GM12878 (cell line): ENCODE measurements at regions not wholly inside any gene's neighbourhood (a gene's known extent, or its start where the extent isn't known, plus 50 kb on each side); places are given as distances from the start of the nearest gene placed in this dataset.

ENCODE experiments used
- ATAC-seq: fragments of 200-7000 bp; cut with Tn5 transposase; 3 replicates; pipeline ENCODE4 v1.9.1; 2020; ENCODE audit warnings: mild to moderate bottlenecking, moderate library complexity
- BruUV-seq: library from RNA; stranded (reverse); fragments of 400-500 nt; replicated peaks from 2 replicates; lab custom pipeline; 2021; lab: Mats Ljungman, UMichigan
- CTCF ChIA-PET: fragments of 300-600 bp; sonication (Branson Sonifier 250); formaldehyde crosslinking; extraction: SDS; loops from one replicate; lab custom pipeline; 2021; ENCODE audit warnings: inconsistent platforms; lab: Yijun Ruan, JAX
- POLR2A ChIA-PET: fragments of 350-600 bp; formaldehyde crosslinking; extraction: SDS; loops from one replicate; lab custom pipeline; 2021; ENCODE audit warnings: inconsistent platforms; lab: Charles Lee
- RAD21 ChIA-PET: fragments of 300-600 bp; sonication (Branson Sonifier 250); formaldehyde crosslinking; loops from one replicate; lab custom pipeline; 2023; ENCODE audit warnings: antibody characterized with exemption; ENCODE audit not compliant: unreplicated experiment; lab: Charles Lee
- SMC1A ChIA-PET: fragments of 300-600 bp; sonication (Branson Sonifier 250); formaldehyde crosslinking; loops from one replicate; lab custom pipeline; 2023; ENCODE audit not compliant: unreplicated experiment, uncharacterized antibody; lab: Charles Lee
- DNase-seq: peaks from one replicate; pipeline ENCODE4 v3.0.0-alpha.2; 2011; ENCODE audit warnings: low read depth, low spot score
- FAIRE-seq: peaks from 3 replicates; lab custom pipeline; 2011; peaks lifted over from hg19 to GRCh38; lab: Jason Lieb, UNC
- H2AFZ ChIP-seq: 2 replicates; pipeline ENCODE4 v1.6.0; 2011; ENCODE audit warnings: low read depth, low read length, control low read depth; ENCODE audit not compliant: control insufficient read depth
- H3K27ac ChIP-seq: 2 replicates; pipeline ENCODE4 v1.5.1; 2011; ENCODE audit warnings: control low read depth; ENCODE audit not compliant: control insufficient read depth, insufficient read depth
- H3K27me3 ChIP-seq, 2 experiments: replicated peaks in 1 of 2; 2 replicates each; pipeline versions ENCODE4 v1.6.0 to v1.6.1; 2011; ENCODE audit warnings: low read length in 1 of 2; ENCODE audit not compliant: control insufficient read depth in 2 of 2, insufficient read depth in 2 of 2
- H3K36me3 ChIP-seq, 2 experiments: 2 replicates each; pipeline ENCODE4 v1.5.1; 2011; ENCODE audit warnings: low read length in 1 of 2; ENCODE audit not compliant: control insufficient read depth in 2 of 2, insufficient read depth in 2 of 2
- H3K4me1 ChIP-seq: 2 replicates; pipeline ENCODE4 v1.6.1; 2011; ENCODE audit warnings: mild to moderate bottlenecking, low read length, moderate library complexity, mixed read lengths; ENCODE audit not compliant: control insufficient read depth, insufficient read depth
- H3K4me2 ChIP-seq: 2 replicates; pipeline ENCODE4 v1.6.0; 2011; ENCODE audit warnings: control low read depth; ENCODE audit not compliant: control insufficient read depth, insufficient read depth
- H3K4me3 ChIP-seq: fragments of 200-600 bp; sonication (generic); 2 replicates; pipeline ENCODE4 v1.5.1; 2016
- H3K79me2 ChIP-seq: 2 replicates; pipeline ENCODE4 v1.6.0; 2011; ENCODE audit warnings: low read length; ENCODE audit not compliant: control insufficient read depth, insufficient read depth
- H3K9ac ChIP-seq: 2 replicates; pipeline ENCODE4 v1.8.0; 2011; ENCODE audit warnings: low read length, control low read depth, mixed read lengths; ENCODE audit not compliant: control insufficient read depth, insufficient read depth
- H3K9me3 ChIP-seq: replicated peaks from 3 replicates; pipeline ENCODE4 v1.5.1; 2011; ENCODE audit warnings: mild to moderate bottlenecking, low read length; ENCODE audit not compliant: control insufficient read depth, insufficient read depth
- H4K20me1 ChIP-seq: 2 replicates; pipeline ENCODE4 v1.6.0; 2011; ENCODE audit not compliant: control insufficient read depth, insufficient read depth
- BACH1 ChIP-seq: fragments of 450-650 bp; IDR thresholded peaks from 2 replicates; pipeline ENCODE4 v1.6.1; 2017; ENCODE audit warnings: mild to moderate bottlenecking, borderline replicate concordance
- BHLHE40 ChIP-seq, 2 experiments: fragments of 450-650 bp in 1 of 2; IDR thresholded peaks; 2 replicates each; pipeline ENCODE4 v1.6.1; 2011 to 2017; ENCODE audit warnings: low read depth in 2 of 2, borderline replicate concordance in 1 of 2, improper control_type of control experiment in 1 of 2, low read length in 1 of 2, mild to moderate bottlenecking in 1 of 2
- CREB1 ChIP-seq: IDR thresholded peaks from 2 replicates; pipeline ENCODE4 v1.6.1; 2012; ENCODE audit warnings: low read depth, mild to moderate bottlenecking, inconsistent platforms
- IKZF1 ChIP-seq: fragments of 450-650 bp; conservative IDR thresholded peaks from 2 replicates; pipeline ENCODE4 v1.6.1; 2017; ENCODE audit warnings: antibody characterized with exemption, mild to moderate bottlenecking
- POLR2AphosphoS2 ChIP-seq: IDR thresholded peaks from 2 replicates; pipeline ENCODE4 v1.6.1; 2011; ENCODE audit warnings: low read depth, mild to moderate bottlenecking, low read length, improper control_type of control experiment, moderate library complexity
- RFX5 ChIP-seq: IDR thresholded peaks from 2 replicates; pipeline ENCODE4 v1.6.1; 2011; ENCODE audit warnings: low read depth, low read length, improper control_type of control experiment
- SMAD1 ChIP-seq: fragments of 450-650 bp; IDR thresholded peaks from 2 replicates; pipeline ENCODE4 v1.6.1; 2018; ENCODE audit warnings: mild to moderate bottlenecking, low read depth; ENCODE audit not compliant: partially characterized antibody
- SMC3 ChIP-seq: IDR thresholded peaks from 2 replicates; pipeline ENCODE4 v1.6.1; 2011; ENCODE audit warnings: low read length, improper control_type of control experiment, borderline replicate concordance
- TAF1 ChIP-seq: IDR thresholded peaks from 2 replicates; pipeline ENCODE4 v1.6.1; 2011; ENCODE audit warnings: mild to moderate bottlenecking, low read depth, low read length, borderline replicate concordance
- ZNF207 ChIP-seq: fragments of 450-650 bp; IDR thresholded peaks from 2 replicates; pipeline ENCODE4 v1.6.1; 2014; ENCODE audit warnings: antibody characterized with exemption, mild to moderate bottlenecking, borderline replicate concordance
- ZNF622 ChIP-seq: fragments of 450-650 bp; IDR thresholded peaks from 2 replicates; pipeline ENCODE4 v1.6.1; 2017; ENCODE audit warnings: mild to moderate bottlenecking, inconsistent platforms
- WGBS: methylation state at CpG from one replicate; pipeline ENCODE4 v1.1.6; 2016; ENCODE audit warnings: low lambda C conversion rate; ENCODE audit not compliant: insufficient replicate concordance, insufficient coverage; ENCODE audit errors: missing lambda C conversion rate; 5-methylcytosine and 5-hydroxymethylcytosine counted together
- in situ Hi-C: fragments of 300-500 bp; cut with MboI; formaldehyde crosslinking; loops from 9 replicates; pipeline ENCODE4 v1.14.3; 2018; ENCODE audit warnings: mixed read lengths
- intact Hi-C: fragments of 100-400 bp; cut with micrococcal nuclease; formaldehyde crosslinking; loops from one replicate; pipeline ENCODE4 v1.14.2; 2022; ENCODE audit not compliant: unreplicated experiment
- TF ChIP-seq, protein P1 (sequence below): fragments of 450-650 bp; IDR thresholded peaks from 2 replicates; pipeline ENCODE4 v1.6.1; 2016; ENCODE audit warnings: mild to moderate bottlenecking, moderate library complexity, borderline replicate concordance
- TF ChIP-seq, protein P2 (sequence below): fragments of 450-650 bp; IDR thresholded peaks from 2 replicates; pipeline ENCODE4 v1.6.1; 2017; ENCODE audit warnings: low read depth, mild to moderate bottlenecking, moderate library complexity
- TF ChIP-seq, protein P3 (sequence below), 3 experiments: IDR thresholded peaks in 2 of 3; conservative IDR thresholded peaks in 1 of 3; 2 replicates each; pipeline ENCODE4 v1.5.1; 2011; ENCODE audit warnings: low read depth in 3 of 3, low read length in 3 of 3, mild to moderate bottlenecking in 3 of 3, control low read depth in 2 of 3, moderate library complexity in 2 of 3, inconsistent platforms in 1 of 3, mixed read lengths in 1 of 3; ENCODE audit not compliant: control insufficient read depth in 2 of 3, insufficient read depth in 1 of 3; ENCODE audit errors: extremely low read depth in 1 of 3
- TF ChIP-seq, protein P4 (sequence below): fragments of 450-650 bp; IDR thresholded peaks from 2 replicates; pipeline ENCODE4 v1.6.1; 2017; ENCODE audit warnings: mild to moderate bottlenecking

DNA sequence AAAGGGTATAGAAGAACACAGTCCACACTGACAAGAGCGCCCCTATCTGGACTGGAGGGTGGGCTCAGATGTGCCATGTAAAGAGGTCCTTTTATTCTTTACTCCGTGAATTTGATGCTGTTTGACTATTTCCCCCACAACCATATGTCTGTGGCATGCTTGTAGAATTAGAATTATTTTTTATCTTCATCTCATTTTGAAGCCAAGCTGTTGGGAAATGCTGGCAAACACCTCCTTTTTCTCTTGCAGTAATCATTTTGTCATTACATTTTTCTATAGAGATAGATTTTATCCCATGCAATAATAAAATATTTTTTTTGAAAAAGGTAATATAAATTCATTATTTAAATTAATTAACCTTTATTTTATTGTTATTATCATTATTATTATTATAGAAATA, 926.6 kb upstream of the AUTS2 start:
- H3K4me3 ChIP-seq: no peak overlapping the region
- H3K79me2 ChIP-seq: no peaks in the 10 kb centered on the region
- no peaks in the 10 kb centered on the region for H4K20me1 ChIP-seq
- no peak overlapping the region for H3K4me2 ChIP-seq
- CTCF ChIA-PET: no interaction called here
- POLR2A ChIA-PET: no interaction called here
- 45% methylated on average over 2 of the region's 2 CpGs for WGBS
- ATAC-seq (no peak), FAIRE-seq (no peak), DNase-seq (no peak)
- no peak overlapping the region for H3K9ac ChIP-seq
- intact Hi-C loops: no loop called here
- no peaks in the 10 kb centered on the region for H3K27me3 ChIP-seq
- H3K27ac ChIP-seq: no peak overlapping the region
- SMC1A ChIA-PET: no interaction called here
- H3K36me3 ChIP-seq: no peaks in the 10 kb centered on the region
- in situ Hi-C loops: no loop called here
- RAD21 ChIA-PET: no interaction called here
- H2AFZ ChIP-seq: no peak overlapping the region
- no TSS peak for BruUV-seq
- H3K9me3 ChIP-seq: no peaks in the 10 kb centered on the region; the same call in 2 of the 3 replicates
- H3K4me1 ChIP-seq: no peaks in the 10 kb centered on the region
- TF ChIP-seq BHLHE40 (IDR thresholded peaks at IDR 0.05; ENCODE audit: borderline replicate concordance in 1 of 2, low read depth in 2 of 2, low read length in 1 of 2): no peak
- TF ChIP-seq SMAD1: no peak
- TF ChIP-seq TAF1: no peak
- TF ChIP-seq IKZF1: no peak
- no peak for TF ChIP-seq POLR2AphosphoS2
- no peak for TF ChIP-seq RFX5
- TF ChIP-seq, protein P1, sequence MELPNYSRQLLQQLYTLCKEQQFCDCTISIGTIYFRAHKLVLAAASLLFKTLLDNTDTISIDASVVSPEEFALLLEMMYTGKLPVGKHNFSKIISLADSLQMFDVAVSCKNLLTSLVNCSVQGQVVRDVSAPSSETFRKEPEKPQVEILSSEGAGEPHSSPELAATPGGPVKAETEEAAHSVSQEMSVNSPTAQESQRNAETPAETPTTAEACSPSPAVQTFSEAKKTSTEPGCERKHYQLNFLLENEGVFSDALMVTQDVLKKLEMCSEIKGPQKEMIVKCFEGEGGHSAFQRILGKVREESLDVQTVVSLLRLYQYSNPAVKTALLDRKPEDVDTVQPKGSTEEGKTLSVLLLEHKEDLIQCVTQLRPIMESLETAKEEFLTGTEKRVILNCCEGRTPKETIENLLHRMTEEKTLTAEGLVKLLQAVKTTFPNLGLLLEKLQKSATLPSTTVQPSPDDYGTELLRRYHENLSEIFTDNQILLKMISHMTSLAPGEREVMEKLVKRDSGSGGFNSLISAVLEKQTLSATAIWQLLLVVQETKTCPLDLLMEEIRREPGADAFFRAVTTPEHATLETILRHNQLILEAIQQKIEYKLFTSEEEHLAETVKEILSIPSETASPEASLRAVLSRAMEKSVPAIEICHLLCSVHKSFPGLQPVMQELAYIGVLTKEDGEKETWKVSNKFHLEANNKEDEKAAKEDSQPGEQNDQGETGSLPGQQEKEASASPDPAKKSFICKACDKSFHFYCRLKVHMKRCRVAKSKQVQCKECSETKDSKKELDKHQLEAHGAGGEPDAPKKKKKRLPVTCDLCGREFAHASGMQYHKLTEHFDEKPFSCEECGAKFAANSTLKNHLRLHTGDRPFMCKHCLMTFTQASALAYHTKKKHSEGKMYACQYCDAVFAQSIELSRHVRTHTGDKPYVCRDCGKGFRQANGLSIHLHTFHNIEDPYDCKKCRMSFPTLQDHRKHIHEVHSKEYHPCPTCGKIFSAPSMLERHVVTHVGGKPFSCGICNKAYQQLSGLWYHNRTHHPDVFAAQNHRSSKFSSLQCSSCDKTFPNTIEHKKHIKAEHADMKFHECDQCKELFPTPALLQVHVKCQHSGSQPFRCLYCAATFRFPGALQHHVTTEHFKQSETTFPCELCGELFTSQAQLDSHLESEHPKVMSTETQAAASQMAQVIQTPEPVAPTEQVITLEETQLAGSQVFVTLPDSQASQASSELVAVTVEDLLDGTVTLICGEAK: no peak
- no peak for TF ChIP-seq BACH1
- no peak for TF ChIP-seq ZNF207
- no peak for TF ChIP-seq SMC3
- TF ChIP-seq, protein P2, sequence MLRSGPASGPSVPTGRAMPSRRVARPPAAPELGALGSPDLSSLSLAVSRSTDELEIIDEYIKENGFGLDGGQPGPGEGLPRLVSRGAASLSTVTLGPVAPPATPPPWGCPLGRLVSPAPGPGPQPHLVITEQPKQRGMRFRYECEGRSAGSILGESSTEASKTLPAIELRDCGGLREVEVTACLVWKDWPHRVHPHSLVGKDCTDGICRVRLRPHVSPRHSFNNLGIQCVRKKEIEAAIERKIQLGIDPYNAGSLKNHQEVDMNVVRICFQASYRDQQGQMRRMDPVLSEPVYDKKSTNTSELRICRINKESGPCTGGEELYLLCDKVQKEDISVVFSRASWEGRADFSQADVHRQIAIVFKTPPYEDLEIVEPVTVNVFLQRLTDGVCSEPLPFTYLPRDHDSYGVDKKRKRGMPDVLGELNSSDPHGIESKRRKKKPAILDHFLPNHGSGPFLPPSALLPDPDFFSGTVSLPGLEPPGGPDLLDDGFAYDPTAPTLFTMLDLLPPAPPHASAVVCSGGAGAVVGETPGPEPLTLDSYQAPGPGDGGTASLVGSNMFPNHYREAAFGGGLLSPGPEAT: no peak
- TF ChIP-seq, protein P3, sequence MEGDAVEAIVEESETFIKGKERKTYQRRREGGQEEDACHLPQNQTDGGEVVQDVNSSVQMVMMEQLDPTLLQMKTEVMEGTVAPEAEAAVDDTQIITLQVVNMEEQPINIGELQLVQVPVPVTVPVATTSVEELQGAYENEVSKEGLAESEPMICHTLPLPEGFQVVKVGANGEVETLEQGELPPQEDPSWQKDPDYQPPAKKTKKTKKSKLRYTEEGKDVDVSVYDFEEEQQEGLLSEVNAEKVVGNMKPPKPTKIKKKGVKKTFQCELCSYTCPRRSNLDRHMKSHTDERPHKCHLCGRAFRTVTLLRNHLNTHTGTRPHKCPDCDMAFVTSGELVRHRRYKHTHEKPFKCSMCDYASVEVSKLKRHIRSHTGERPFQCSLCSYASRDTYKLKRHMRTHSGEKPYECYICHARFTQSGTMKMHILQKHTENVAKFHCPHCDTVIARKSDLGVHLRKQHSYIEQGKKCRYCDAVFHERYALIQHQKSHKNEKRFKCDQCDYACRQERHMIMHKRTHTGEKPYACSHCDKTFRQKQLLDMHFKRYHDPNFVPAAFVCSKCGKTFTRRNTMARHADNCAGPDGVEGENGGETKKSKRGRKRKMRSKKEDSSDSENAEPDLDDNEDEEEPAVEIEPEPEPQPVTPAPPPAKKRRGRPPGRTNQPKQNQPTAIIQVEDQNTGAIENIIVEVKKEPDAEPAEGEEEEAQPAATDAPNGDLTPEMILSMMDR (IDR thresholded peaks at IDR 0.05 in 2 of 3, conservative IDR thresholded peaks at IDR 0.05 in 1 of 3; ENCODE audit: control insufficient read depth in 2 of 3, extremely low read depth in 1 of 3, insufficient read depth in 1 of 3, low read depth in 3 of 3, low read length in 3 of 3): no peak
- TF ChIP-seq, protein P4, sequence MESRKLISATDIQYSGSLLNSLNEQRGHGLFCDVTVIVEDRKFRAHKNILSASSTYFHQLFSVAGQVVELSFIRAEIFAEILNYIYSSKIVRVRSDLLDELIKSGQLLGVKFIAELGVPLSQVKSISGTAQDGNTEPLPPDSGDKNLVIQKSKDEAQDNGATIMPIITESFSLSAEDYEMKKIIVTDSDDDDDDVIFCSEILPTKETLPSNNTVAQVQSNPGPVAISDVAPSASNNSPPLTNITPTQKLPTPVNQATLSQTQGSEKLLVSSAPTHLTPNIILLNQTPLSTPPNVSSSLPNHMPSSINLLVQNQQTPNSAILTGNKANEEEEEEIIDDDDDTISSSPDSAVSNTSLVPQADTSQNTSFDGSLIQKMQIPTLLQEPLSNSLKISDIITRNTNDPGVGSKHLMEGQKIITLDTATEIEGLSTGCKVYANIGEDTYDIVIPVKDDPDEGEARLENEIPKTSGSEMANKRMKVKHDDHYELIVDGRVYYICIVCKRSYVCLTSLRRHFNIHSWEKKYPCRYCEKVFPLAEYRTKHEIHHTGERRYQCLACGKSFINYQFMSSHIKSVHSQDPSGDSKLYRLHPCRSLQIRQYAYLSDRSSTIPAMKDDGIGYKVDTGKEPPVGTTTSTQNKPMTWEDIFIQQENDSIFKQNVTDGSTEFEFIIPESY: no peak
- TF ChIP-seq ZNF622: no peak
- no peak for TF ChIP-seq CREB1
